ENCODE measurements at regions not wholly inside any gene's neighbourhood (a gene's known extent, or its start where the extent isn't known, plus 50 kb on each side); places are given as distances from the start of the nearest gene placed in this dataset.

GRCh38 chr7:46115410-46115809, 194.3 kb upstream of the IGFBP3 start:
- Histone ChIP-seq H3K27me3 (ENCODE audit: insufficient read depth, low read length) (no peaks in the 10 kb centered on the region), H2AFZ (ENCODE audit: low read depth, low read length, poor library complexity, severe bottlenecking) (no peak overlapping the region), H3K9me3 (ENCODE audit: control insufficient read depth in 1 of 2, insufficient read depth in 1 of 2, low read depth in 1 of 2, low read length in 2 of 2) (no peaks in the 10 kb centered on the region), H3K79me2 (ENCODE audit: insufficient read depth, low read length) (no peaks in the 10 kb centered on the region), H3K4me2 (ENCODE audit: low read length) (no peak overlapping the region), H3K4me1 (ENCODE audit: control insufficient read depth in 1 of 2, insufficient read depth in 2 of 2, low read length in 2 of 2) (no peaks in the 10 kb centered on the region), H3K9ac (ENCODE audit: low read length) (no peak overlapping the region), H3K9me2 (ENCODE audit: insufficient read depth) (no peaks in the 10 kb centered on the region), H4K20me1 (ENCODE audit: insufficient read depth) (no peaks in the 10 kb centered on the region), H3K27ac (ENCODE audit: low read depth, low read length) (no peak overlapping the region), H3K4me3 (replicated peaks in 1 of 2; ENCODE audit: low read depth in 1 of 2, low read length in 2 of 2) (no peak overlapping the region), H3K36me3 (ENCODE audit: control insufficient read depth in 1 of 2, insufficient read depth in 2 of 2, low read length in 2 of 2) (no peaks in the 10 kb centered on the region)
- no peak for DNase-seq (ENCODE audit: low read depth, low spot score)
- TF ChIP-seq YY1 (IDR thresholded peaks at IDR 0.05; ENCODE audit: extremely low read depth, insufficient replicate concordance, low read depth, low read length) (no peak), EZH2 (IDR thresholded peaks at IDR 0.05) (no peak), SIN3A (IDR thresholded peaks at IDR 0.05; ENCODE audit: low read depth) (no peak), JUND (IDR thresholded peaks at IDR 0.05) (no peak), EGR1 (IDR thresholded peaks at IDR 0.05; ENCODE audit: low read depth) (no peak)
- BruUV-seq (replicated peaks), result no TSS peak
- ChIA-PET POLR2A (no interaction called here), CTCF (no interaction called here), RAD21 (ENCODE audit: low non-redundant PET in 1 of 2, low total read pairs in 2 of 2, uncharacterized antibody in 2 of 2, unreplicated experiment in 2 of 2) (no interaction called here)
- ATAC-seq, result no peak
- intact Hi-C loops (cut with micrococcal nuclease), result no loop called here

GRCh38 chr7:46109437-46109836, 188.4 kb upstream of the IGFBP3 start:
- RAD21 ChIA-PET (ENCODE audit: low non-redundant PET in 1 of 2, low total read pairs in 2 of 2, uncharacterized antibody in 2 of 2, unreplicated experiment in 2 of 2), result no interaction called here
- no peaks in the 10 kb centered on the region for H3K4me1 ChIP-seq (ENCODE audit: control insufficient read depth in 1 of 2, insufficient read depth in 2 of 2, low read length in 2 of 2)
- no peak for TF ChIP-seq REST (IDR thresholded peaks at IDR 0.05; ENCODE audit: low read depth)
- TF ChIP-seq FOSL1 (IDR thresholded peaks at IDR 0.05; ENCODE audit: low read depth), result no peak
- no peak for TF ChIP-seq EZH2 (IDR thresholded peaks at IDR 0.05)
- no peak for TF ChIP-seq RAD21 (IDR thresholded peaks at IDR 0.05; ENCODE audit: low read depth)
- no peak for TF ChIP-seq MAX (IDR thresholded peaks at IDR 0.05)
- no peak for TF ChIP-seq CEBPB (IDR thresholded peaks at IDR 0.05; ENCODE audit: low read depth)
- TF ChIP-seq ZNF274 (IDR thresholded peaks at IDR 0.05; ENCODE audit: low read depth, low read length), result no peak
- no peak for TF ChIP-seq YY1 (IDR thresholded peaks at IDR 0.05; ENCODE audit: extremely low read depth, insufficient replicate concordance, low read depth, low read length)
- no peak for TF ChIP-seq POLR2AphosphoS5 (IDR thresholded peaks at IDR 0.05; ENCODE audit: low read depth, low read length)
- TF ChIP-seq EGR1 (IDR thresholded peaks at IDR 0.05; ENCODE audit: low read depth), result no peak
- TF ChIP-seq CBX3 (IDR thresholded peaks at IDR 0.05; ENCODE audit: low read depth), result no peak
- no peak for TF ChIP-seq TCF7L2 (IDR thresholded peaks at IDR 0.05; ENCODE audit: borderline replicate concordance, extremely low read depth, insufficient read depth, insufficient read length)
- no peak for TF ChIP-seq EZH2phosphoT487 (IDR thresholded peaks at IDR 0.05; ENCODE audit: borderline replicate concordance)
- TF ChIP-seq ZFX (IDR thresholded peaks at IDR 0.05), result no peak
- no peak for TF ChIP-seq SRF (IDR thresholded peaks at IDR 0.05; ENCODE audit: low read depth)
- TF ChIP-seq SIN3A (IDR thresholded peaks at IDR 0.05; ENCODE audit: low read depth), result no peak

More at GRCh38 chr7:46109437-46109836, 188.4 kb upstream of the IGFBP3 start:
- ChIA-PET POLR2A (no interaction called here), CTCF (no interaction called here)
- intact Hi-C loops (cut with micrococcal nuclease), result no loop called here
- Histone ChIP-seq H3K27me3 (ENCODE audit: insufficient read depth, low read length) (no peaks in the 10 kb centered on the region), H3K79me2 (ENCODE audit: insufficient read depth, low read length) (no peaks in the 10 kb centered on the region), H3K9ac (ENCODE audit: low read length) (no peak overlapping the region), H3K36me3 (ENCODE audit: control insufficient read depth in 1 of 2, insufficient read depth in 2 of 2, low read length in 2 of 2) (no peaks in the 10 kb centered on the region), H3K4me3 (replicated peaks in 1 of 2; ENCODE audit: low read depth in 1 of 2, low read length in 2 of 2) (no peak overlapping the region), H3K4me2 (ENCODE audit: low read length) (no peak overlapping the region), H3K9me3 (ENCODE audit: control insufficient read depth in 1 of 2, insufficient read depth in 1 of 2, low read depth in 1 of 2, low read length in 2 of 2) (no peaks in the 10 kb centered on the region), H3K27ac (ENCODE audit: low read depth, low read length) (no peak overlapping the region), H3K9me2 (ENCODE audit: insufficient read depth) (no peaks in the 10 kb centered on the region), H2AFZ (ENCODE audit: low read depth, low read length, poor library complexity, severe bottlenecking) (no peak overlapping the region), H4K20me1 (ENCODE audit: insufficient read depth) (no peaks in the 10 kb centered on the region)
- BruUV-seq (replicated peaks), result no TSS peak
- DNase-seq (ENCODE audit: low read depth, low spot score) (no peak), ATAC-seq (no peak)
